CD4-positive, alpha-beta T cell treated with Interleukin-6 for 4 hours (primary cell): ENCODE measurements at regions not wholly inside any gene's neighbourhood (a gene's known extent, or its start where the extent isn't known, plus 50 kb on each side); places are given as distances from the start of the nearest gene placed in this dataset.

Experiments used
- DNase-seq: peaks from one replicate; pipeline ENCODE4 v3.0.0-alpha.2; 2020; ENCODE audit warnings: mixed read lengths

GRCh38 chr3:15952543-15953175, 154.9 kb upstream of the ANKRD28 start:
- DNase-seq: no peak

- no peak for DNase-seq
These were observed 156.1 kb upstream of the ANKRD28 start for GRCh38 chr3:15953841-15954240.

GRCh38 chr3:15955968-15956367, 158.2 kb upstream of the ANKRD28 start:
- DNase-seq: no peak

GRCh38 chr3:15958692-15959433, 161.1 kb upstream of the ANKRD28 start:
- no peak for DNase-seq

- no peak for DNase-seq
These were observed 161.6 kb upstream of the ANKRD28 start for GRCh38 chr3:15959434-15959811.

- no peak for DNase-seq
These were observed 167.0 kb upstream of the ANKRD28 start for GRCh38 chr3:15964605-15965442.

- DNase-seq: no peak
These were observed 169.8 kb upstream of the ANKRD28 start for GRCh38 chr3:15967577-15967976.

GRCh38 chr3:15969874-15970640, 172.3 kb upstream of the ANKRD28 start:
- no peak for DNase-seq

- DNase-seq: no peak
These were observed 175.6 kb upstream of the ANKRD28 start for GRCh38 chr3:15973414-15973813.

GRCh38 chr3:15973940-15974339, 176.2 kb upstream of the ANKRD28 start:
- DNase-seq: no peak

GRCh38 chr3:15974647-15975046, 176.9 kb upstream of the ANKRD28 start:
- DNase-seq: no peak

GRCh38 chr3:15976524-15976923, 178.7 kb upstream of the ANKRD28 start:
- no peak for DNase-seq

GRCh38 chr3:15977090-15977489, 179.3 kb upstream of the ANKRD28 start:
- DNase-seq: no peak

GRCh38 chr3:15977598-15978232, 179.9 kb upstream of the ANKRD28 start:
- no peak for DNase-seq

GRCh38 chr3:15978801-15979200, 181.0 kb upstream of the ANKRD28 start:
- no peak for DNase-seq

- no peak for DNase-seq
These were observed 181.7 kb upstream of the ANKRD28 start for GRCh38 chr3:15979495-15979894.

- DNase-seq: no peak
These were observed 182.1 kb upstream of the ANKRD28 start for GRCh38 chr3:15979900-15980299.

GRCh38 chr3:15982243-15982642, 184.5 kb upstream of the ANKRD28 start:
- no peak for DNase-seq

GRCh38 chr3:15982667-15983196, 185.0 kb upstream of the ANKRD28 start:
- DNase-seq: no peak

GRCh38 chr3:15983232-15983631, 185.5 kb upstream of the ANKRD28 start:
- DNase-seq: no peak

GRCh38 chr3:15983693-15984092, 185.9 kb upstream of the ANKRD28 start:
- DNase-seq: no peak

- no peak for DNase-seq
These were observed 185.1 kb upstream of the GALNT15 start for GRCh38 chr3:15989419-15989818.
